Fibroblast of the aortic adventitia (primary cell): ENCODE measurements at regions not wholly inside any gene's neighbourhood (a gene's known extent, or its start where the extent isn't known, plus 50 kb on each side); places are given as distances from the start of the nearest gene placed in this dataset.
A peak's percentile ranks its signal among the peaks of the same experiment; 100 is the strongest.
"Not testable (repeated sequence)": the region's sequence is repeated elsewhere in the genome, so short reads cannot be mapped to it uniquely, and the experiment has no call there.

Experiments used
- DNase-seq: peaks from one replicate; pipeline ENCODE4 v3.0.0-alpha.2; 2010; ENCODE audit warnings: low read depth
- H3K4me3 ChIP-seq: 2 replicates; pipeline ENCODE4 v1.5.1; 2011; ENCODE audit warnings: low read depth, mild to moderate bottlenecking, control low read depth, low read length, moderate library complexity
- CTCF ChIP-seq: IDR thresholded peaks from 2 replicates; pipeline ENCODE4 v1.5.1; 2011; ENCODE audit warnings: mild to moderate bottlenecking, low read length, control low read depth, inconsistent platforms; ENCODE audit not compliant: insufficient read depth

GRCh38 chr10:90222372-90222771, 521.0 kb downstream of the KIF20B start:
- peak; percentile 76 for DNase-seq
- TF ChIP-seq CTCF: no peak
- H3K4me3 ChIP-seq: no peak overlapping the region

- H3K4me3 ChIP-seq: no peak overlapping the region
- TF ChIP-seq CTCF: no peak
- no peak for DNase-seq
These were observed 521.5 kb downstream of the KIF20B start for GRCh38 chr10:90222939-90223338.

GRCh38 chr10:90224791-90225566, 523.6 kb downstream of the KIF20B start:
- H3K4me3 ChIP-seq: no peak overlapping the region
- TF ChIP-seq CTCF: no peak
- DNase-seq: peak; percentile 36

- DNase-seq: no peak
- TF ChIP-seq CTCF: no peak
- no peak overlapping the region for H3K4me3 ChIP-seq
These were observed 525.1 kb downstream of the KIF20B start for GRCh38 chr10:90226517-90226916.

GRCh38 chr10:90227217-90227656, 525.8 kb downstream of the KIF20B start:
- no peak overlapping the region for H3K4me3 ChIP-seq
- no peak for TF ChIP-seq CTCF
- peak; percentile 91 for DNase-seq

- no peak for TF ChIP-seq CTCF
- H3K4me3 ChIP-seq: no peak overlapping the region
- DNase-seq: no peak
These were observed 526.4 kb downstream of the KIF20B start for GRCh38 chr10:90227786-90228185.

GRCh38 chr10:90229486-90229885, 528.1 kb downstream of the KIF20B start:
- no peak for DNase-seq
- no peak for TF ChIP-seq CTCF

GRCh38 chr10:90233805-90234204, 532.4 kb downstream of the KIF20B start:
- not testable (repeated sequence) for H3K4me3 ChIP-seq
- DNase-seq: peak; percentile 26

More at GRCh38 chr10:90229486-90229885, 528.1 kb downstream of the KIF20B start:
- H3K4me3 ChIP-seq: no peak overlapping the region
